SK-N-SH treated with all-trans-retinoic acid at 6 μM for 48 hours (cell line): ENCODE measurements at regions not wholly inside any gene's neighbourhood (a gene's known extent, or its start where the extent isn't known, plus 50 kb on each side); places are given as distances from the start of the nearest gene placed in this dataset.
A peak's percentile ranks its signal among the peaks of the same experiment; 100 is the strongest.

Experiments used
- ATAC-seq: fragments of 200-7000 bp; cut with Tn5 transposase; 3 replicates; pipeline ENCODE4 v1.9.1; 2020; ENCODE audit warnings: mild to moderate bottlenecking, moderate library complexity
- BACH2 ChIP-seq: fragments of 250-450 bp; sonication (Bioruptor Pico); IDR thresholded peaks from 2 replicates; pipeline ENCODE4 v1.9.0; 2021; ENCODE audit warnings: mild to moderate bottlenecking, borderline replicate concordance
- CSDC2 ChIP-seq: fragments of 250-450 bp; sonication (Bioruptor Pico); IDR thresholded peaks from 2 replicates; pipeline ENCODE4 v1.5.0; 2020; ENCODE audit warnings: mild to moderate bottlenecking, moderate library complexity
- ESRRG ChIP-seq: fragments of 250-450 bp; sonication (Bioruptor Pico); IDR thresholded peaks from 2 replicates; pipeline ENCODE4 v1.6.1; 2021; ENCODE audit warnings: mild to moderate bottlenecking
- GLIS3 ChIP-seq: fragments of 250-450 bp; sonication (Bioruptor Pico); IDR thresholded peaks from 2 replicates; pipeline ENCODE4 v1.5.0; 2020; ENCODE audit warnings: mild to moderate bottlenecking, moderate library complexity
- ISL1 ChIP-seq: fragments of 250-450 bp; sonication (Bioruptor Pico); IDR thresholded peaks from 2 replicates; pipeline ENCODE4 v2.1.2; 2022; ENCODE audit warnings: mild to moderate bottlenecking, moderate library complexity
- POU6F1 ChIP-seq: fragments of 250-450 bp; sonication (Bioruptor Pico); IDR thresholded peaks from 2 replicates; pipeline ENCODE4 v1.8.0; 2021; ENCODE audit warnings: low read depth, mild to moderate bottlenecking, moderate library complexity, borderline replicate concordance
- PPARA ChIP-seq: fragments of 250-450 bp; sonication (Bioruptor Pico); IDR thresholded peaks from 2 replicates; pipeline ENCODE4 v1.5.0; 2020; ENCODE audit warnings: mild to moderate bottlenecking, borderline replicate concordance
- RARB ChIP-seq: fragments of 250-450 bp; sonication (Bioruptor Pico); IDR thresholded peaks from 2 replicates; pipeline ENCODE4 v1.8.0; 2021; ENCODE audit warnings: mild to moderate bottlenecking, moderate library complexity
- SNAI2 ChIP-seq: fragments of 250-450 bp; sonication (Bioruptor Pico); IDR thresholded peaks from 2 replicates; pipeline ENCODE4 v1.5.0; 2020; ENCODE audit warnings: mild to moderate bottlenecking, moderate library complexity
- TCF4 ChIP-seq: fragments of 250-450 bp; sonication (Bioruptor Pico); IDR thresholded peaks from 2 replicates; pipeline ENCODE4 v1.8.0; 2021; ENCODE audit warnings: mild to moderate bottlenecking, moderate library complexity, borderline replicate concordance
- TOX ChIP-seq: fragments of 250-450 bp; sonication (Bioruptor Pico); IDR thresholded peaks from 2 replicates; pipeline ENCODE4 v1.8.0; 2021; ENCODE audit warnings: mild to moderate bottlenecking, moderate library complexity, borderline replicate concordance
- ZC3H10 ChIP-seq: fragments of 250-450 bp; sonication (Bioruptor Pico); IDR thresholded peaks from 2 replicates; pipeline ENCODE4 v1.5.1; 2021; ENCODE audit warnings: mild to moderate bottlenecking, moderate library complexity
- ZFP30 ChIP-seq: fragments of 450-650 bp; formaldehyde crosslinking; IDR thresholded peaks from 2 replicates; pipeline ENCODE4 v1.5.0; 2022; ENCODE audit warnings: mild to moderate bottlenecking, moderate library complexity
- ZNF565 ChIP-seq: fragments of 450-650 bp; formaldehyde crosslinking; conservative IDR thresholded peaks from 2 replicates; pipeline ENCODE4 v1.5.0; 2020; ENCODE audit warnings: low read depth, mild to moderate bottlenecking, moderate library complexity
- ZNF70 ChIP-seq: fragments of 450-650 bp; formaldehyde crosslinking; IDR thresholded peaks from 2 replicates; pipeline ENCODE4 v1.5.0; 2020; ENCODE audit warnings: mild to moderate bottlenecking, moderate library complexity
- TF ChIP-seq, protein P1 (sequence below): fragments of 250-450 bp; sonication (Bioruptor Pico); IDR thresholded peaks from 2 replicates; pipeline ENCODE4 v1.8.0; 2020; ENCODE audit warnings: mild to moderate bottlenecking, moderate library complexity, borderline replicate concordance
- TF ChIP-seq, protein P2 (sequence below): fragments of 250-450 bp; sonication (Bioruptor Pico); IDR thresholded peaks from 2 replicates; pipeline ENCODE4 v1.5.0; 2020; ENCODE audit warnings: mild to moderate bottlenecking, moderate library complexity
- TF ChIP-seq, protein P3 (sequence below): fragments of 250-450 bp; sonication (Bioruptor Pico); IDR thresholded peaks from 2 replicates; pipeline ENCODE4 v1.5.1; 2021; ENCODE audit warnings: mild to moderate bottlenecking, moderate library complexity
- TF ChIP-seq, protein P4 (sequence below): fragments of 250-450 bp; sonication (Bioruptor Pico); IDR thresholded peaks from 2 replicates; pipeline ENCODE4 v1.5.1; 2020; ENCODE audit warnings: low read depth, mild to moderate bottlenecking, moderate library complexity

- TF ChIP-seq ZFP30 (CRISPR knock-in tag) (no peak), TCF4 (no peak), ZNF70 (CRISPR knock-in tag) (no peak), CSDC2 (no peak), GLIS3 (CRISPR knock-in tag) (no peak), BACH2 (CRISPR knock-in tag) (no peak), ZNF565 (CRISPR knock-in tag) (no peak), POU6F1 (CRISPR knock-in tag) (no peak), RARB (CRISPR knock-in tag) (no peak)
- TF ChIP-seq, protein P1, sequence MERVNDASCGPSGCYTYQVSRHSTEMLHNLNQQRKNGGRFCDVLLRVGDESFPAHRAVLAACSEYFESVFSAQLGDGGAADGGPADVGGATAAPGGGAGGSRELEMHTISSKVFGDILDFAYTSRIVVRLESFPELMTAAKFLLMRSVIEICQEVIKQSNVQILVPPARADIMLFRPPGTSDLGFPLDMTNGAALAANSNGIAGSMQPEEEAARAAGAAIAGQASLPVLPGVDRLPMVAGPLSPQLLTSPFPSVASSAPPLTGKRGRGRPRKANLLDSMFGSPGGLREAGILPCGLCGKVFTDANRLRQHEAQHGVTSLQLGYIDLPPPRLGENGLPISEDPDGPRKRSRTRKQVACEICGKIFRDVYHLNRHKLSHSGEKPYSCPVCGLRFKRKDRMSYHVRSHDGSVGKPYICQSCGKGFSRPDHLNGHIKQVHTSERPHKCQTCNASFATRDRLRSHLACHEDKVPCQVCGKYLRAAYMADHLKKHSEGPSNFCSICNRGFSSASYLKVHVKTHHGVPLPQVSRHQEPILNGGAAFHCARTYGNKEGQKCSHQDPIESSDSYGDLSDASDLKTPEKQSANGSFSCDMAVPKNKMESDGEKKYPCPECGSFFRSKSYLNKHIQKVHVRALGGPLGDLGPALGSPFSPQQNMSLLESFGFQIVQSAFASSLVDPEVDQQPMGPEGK = no peak
- TF ChIP-seq, protein P2, sequence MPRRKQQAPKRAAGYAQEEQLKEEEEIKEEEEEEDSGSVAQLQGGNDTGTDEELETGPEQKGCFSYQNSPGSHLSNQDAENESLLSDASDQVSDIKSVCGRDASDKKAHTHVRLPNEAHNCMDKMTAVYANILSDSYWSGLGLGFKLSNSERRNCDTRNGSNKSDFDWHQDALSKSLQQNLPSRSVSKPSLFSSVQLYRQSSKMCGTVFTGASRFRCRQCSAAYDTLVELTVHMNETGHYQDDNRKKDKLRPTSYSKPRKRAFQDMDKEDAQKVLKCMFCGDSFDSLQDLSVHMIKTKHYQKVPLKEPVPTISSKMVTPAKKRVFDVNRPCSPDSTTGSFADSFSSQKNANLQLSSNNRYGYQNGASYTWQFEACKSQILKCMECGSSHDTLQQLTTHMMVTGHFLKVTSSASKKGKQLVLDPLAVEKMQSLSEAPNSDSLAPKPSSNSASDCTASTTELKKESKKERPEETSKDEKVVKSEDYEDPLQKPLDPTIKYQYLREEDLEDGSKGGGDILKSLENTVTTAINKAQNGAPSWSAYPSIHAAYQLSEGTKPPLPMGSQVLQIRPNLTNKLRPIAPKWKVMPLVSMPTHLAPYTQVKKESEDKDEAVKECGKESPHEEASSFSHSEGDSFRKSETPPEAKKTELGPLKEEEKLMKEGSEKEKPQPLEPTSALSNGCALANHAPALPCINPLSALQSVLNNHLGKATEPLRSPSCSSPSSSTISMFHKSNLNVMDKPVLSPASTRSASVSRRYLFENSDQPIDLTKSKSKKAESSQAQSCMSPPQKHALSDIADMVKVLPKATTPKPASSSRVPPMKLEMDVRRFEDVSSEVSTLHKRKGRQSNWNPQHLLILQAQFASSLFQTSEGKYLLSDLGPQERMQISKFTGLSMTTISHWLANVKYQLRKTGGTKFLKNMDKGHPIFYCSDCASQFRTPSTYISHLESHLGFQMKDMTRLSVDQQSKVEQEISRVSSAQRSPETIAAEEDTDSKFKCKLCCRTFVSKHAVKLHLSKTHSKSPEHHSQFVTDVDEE (CRISPR knock-in tag) = no peak
- TF ChIP-seq, protein P3, sequence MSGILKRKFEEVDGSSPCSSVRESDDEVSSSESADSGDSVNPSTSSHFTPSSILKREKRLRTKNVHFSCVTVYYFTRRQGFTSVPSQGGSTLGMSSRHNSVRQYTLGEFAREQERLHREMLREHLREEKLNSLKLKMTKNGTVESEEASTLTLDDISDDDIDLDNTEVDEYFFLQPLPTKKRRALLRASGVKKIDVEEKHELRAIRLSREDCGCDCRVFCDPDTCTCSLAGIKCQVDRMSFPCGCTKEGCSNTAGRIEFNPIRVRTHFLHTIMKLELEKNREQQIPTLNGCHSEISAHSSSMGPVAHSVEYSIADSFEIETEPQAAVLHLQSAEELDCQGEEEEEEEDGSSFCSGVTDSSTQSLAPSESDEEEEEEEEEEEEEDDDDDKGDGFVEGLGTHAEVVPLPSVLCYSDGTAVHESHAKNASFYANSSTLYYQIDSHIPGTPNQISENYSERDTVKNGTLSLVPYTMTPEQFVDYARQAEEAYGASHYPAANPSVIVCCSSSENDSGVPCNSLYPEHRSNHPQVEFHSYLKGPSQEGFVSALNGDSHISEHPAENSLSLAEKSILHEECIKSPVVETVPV (CRISPR knock-in tag) = no peak
- no peak for ATAC-seq
Measured at GRCh38 chr9:30239878-30240277, 2144.6 kb upstream of the ACO1 start.

DNA sequence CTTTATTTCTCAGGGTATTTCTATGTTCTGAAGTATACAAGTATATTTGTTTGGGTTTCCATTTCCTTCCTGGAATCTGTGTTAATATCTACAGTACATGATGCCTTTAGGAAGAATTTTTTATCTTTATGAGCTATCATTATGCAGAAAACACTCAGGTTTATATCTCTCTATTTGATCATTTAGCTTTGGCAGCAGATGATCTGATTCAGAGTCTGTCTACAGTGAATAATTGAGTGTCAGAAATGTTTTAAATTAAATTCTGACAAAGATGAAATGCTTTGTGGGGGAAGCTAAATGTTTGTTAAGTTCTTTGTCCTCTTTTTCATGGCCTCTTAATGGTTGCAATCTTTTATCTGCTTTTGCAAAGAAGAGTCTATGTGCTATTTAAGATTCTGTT is 2141.0 kb upstream of the ACO1 start:
- ATAC-seq = no peak
- TF ChIP-seq ISL1 (CRISPR knock-in tag) = peak; percentile 42
- TF ChIP-seq, protein P3 (CRISPR knock-in tag) = no peak

DNA sequence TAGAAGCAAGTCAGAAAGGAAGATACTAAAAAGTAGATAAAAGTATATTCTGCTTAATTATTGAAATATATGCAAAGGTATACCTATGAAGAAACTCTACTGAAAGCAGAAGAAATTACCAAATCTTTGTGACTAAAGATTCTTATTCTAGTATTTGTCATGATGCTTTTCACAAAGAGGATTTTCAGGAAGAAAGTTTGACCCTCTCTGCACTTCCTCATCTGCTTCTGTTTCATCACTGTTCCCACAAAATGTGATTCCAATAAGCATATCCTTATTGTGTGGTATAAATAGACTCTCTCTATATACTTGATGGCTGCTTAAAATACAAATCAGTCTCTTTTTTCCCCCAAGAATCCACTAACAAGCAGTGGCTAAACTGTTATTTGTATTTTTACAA is 2139.6 kb upstream of the ACO1 start:
- ATAC-seq = no peak
- TF ChIP-seq GLIS3 (CRISPR knock-in tag) = no peak
- TF ChIP-seq PPARA (CRISPR knock-in tag) = no peak
- no peak for TF ChIP-seq ZFP30 (CRISPR knock-in tag)
- TF ChIP-seq ZC3H10 = no peak
- TF ChIP-seq SNAI2 = no peak
- no peak for TF ChIP-seq ZNF70 (CRISPR knock-in tag)
- TF ChIP-seq TOX = no peak
- no peak for TF ChIP-seq TCF4
- no peak for TF ChIP-seq POU6F1 (CRISPR knock-in tag)
- no peak for TF ChIP-seq RARB (CRISPR knock-in tag)
- TF ChIP-seq ESRRG (CRISPR knock-in tag) = no peak

DNA sequence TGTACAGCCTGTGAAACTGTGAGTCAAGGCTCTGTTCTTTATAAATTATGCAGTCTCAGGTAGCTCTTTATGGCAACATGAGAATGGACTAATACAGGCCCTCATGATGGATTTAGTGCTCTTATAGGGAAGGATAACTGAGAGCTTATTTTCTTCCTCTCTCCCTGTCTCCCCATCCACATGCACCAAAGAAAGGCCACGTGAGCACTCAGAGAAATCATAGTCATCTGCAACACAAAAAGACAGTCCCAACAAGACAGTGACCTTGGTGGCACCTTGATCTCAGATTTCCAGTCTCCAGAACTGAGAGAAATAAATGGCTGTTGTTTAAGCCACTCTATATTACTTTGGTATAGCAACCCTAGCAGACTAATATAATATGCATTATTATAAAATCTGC is 2133.6 kb upstream of the ACO1 start:
- ATAC-seq = no peak
- TF ChIP-seq POU6F1 (CRISPR knock-in tag) (no peak), TOX (no peak), ZC3H10 (no peak), ESRRG (CRISPR knock-in tag) (no peak), BACH2 (CRISPR knock-in tag) (no peak), RARB (CRISPR knock-in tag) (no peak)
- TF ChIP-seq, protein P4, sequence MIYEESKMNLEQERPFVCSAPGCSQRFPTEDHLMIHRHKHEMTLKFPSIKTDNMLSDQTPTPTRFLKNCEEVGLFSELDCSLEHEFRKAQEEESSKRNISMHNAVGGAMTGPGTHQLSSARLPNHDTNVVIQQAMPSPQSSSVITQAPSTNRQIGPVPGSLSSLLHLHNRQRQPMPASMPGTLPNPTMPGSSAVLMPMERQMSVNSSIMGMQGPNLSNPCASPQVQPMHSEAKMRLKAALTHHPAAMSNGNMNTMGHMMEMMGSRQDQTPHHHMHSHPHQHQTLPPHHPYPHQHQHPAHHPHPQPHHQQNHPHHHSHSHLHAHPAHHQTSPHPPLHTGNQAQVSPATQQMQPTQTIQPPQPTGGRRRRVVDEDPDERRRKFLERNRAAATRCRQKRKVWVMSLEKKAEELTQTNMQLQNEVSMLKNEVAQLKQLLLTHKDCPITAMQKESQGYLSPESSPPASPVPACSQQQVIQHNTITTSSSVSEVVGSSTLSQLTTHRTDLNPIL = no peak
